ENCODE measurements at regions not wholly inside any gene's neighbourhood (a gene's known extent, or its start where the extent isn't known, plus 50 kb on each side); places are given as distances from the start of the nearest gene placed in this dataset.

GRCh38 chr11:30763951-30764350 lies 177.8 kb upstream of the MPPED2 start:
- no peak overlapping the region for H2AFZ ChIP-seq (replicated peaks; ENCODE audit: low read length, poor library complexity)
- no peak overlapping the region for H3K14ac ChIP-seq (replicated peaks; ENCODE audit: low read depth, low read length)
- no peak overlapping the region for H4K91ac ChIP-seq (ENCODE audit: insufficient read depth, low read depth, low read length)
- H2AK5ac ChIP-seq (ENCODE audit: low read depth, low read length) = no peak overlapping the region
- no peak overlapping the region for H3K4ac ChIP-seq (ENCODE audit: low read depth, low read length)
- H3K27ac ChIP-seq (ENCODE audit: insufficient read depth, low read length) = no peak overlapping the region
- no peaks in the 10 kb centered on the region for H3K9me1 ChIP-seq (ENCODE audit: insufficient read depth, low read length)
- BruUV-seq (replicated peaks) = no TSS peak
- no peak overlapping the region for H3K4me2 ChIP-seq (ENCODE audit: low read depth, low read length)
- CTCF ChIA-PET = no interaction called here
- H2BK120ac ChIP-seq (ENCODE audit: low read depth, low read length) = no peak overlapping the region
- no peak overlapping the region for H2BK5ac ChIP-seq (ENCODE audit: low read depth, low read length, poor library complexity, severe bottlenecking)
- H3K79me1 ChIP-seq (ENCODE audit: low read depth in 1 of 2, low read length in 2 of 2) = no peaks in the 10 kb centered on the region
- H2AK9ac ChIP-seq (replicated peaks; ENCODE audit: low read depth, low read length, poor library complexity) = no peak overlapping the region
- DNase-seq (no peak), ATAC-seq (ENCODE audit: low read depth) (no peak)
- no peak overlapping the region for H2BK15ac ChIP-seq (ENCODE audit: low read depth, low read length)
- no peaks in the 10 kb centered on the region for H3K36me3 ChIP-seq (ENCODE audit: control insufficient read depth, insufficient read depth, low read length)
- no peaks in the 10 kb centered on the region for H3K4me1 ChIP-seq (ENCODE audit: control insufficient read depth, insufficient read depth, low read length)
- no peak overlapping the region for H3K23ac ChIP-seq (ENCODE audit: low read depth, low read length)
- in situ Hi-C loops (cut with MboI; ENCODE audit: low sequenced_read_pairs) (no loop called here), intact Hi-C loops (cut with micrococcal nuclease) (no loop called here), dilution Hi-C loops (cut with HindIII; ENCODE audit: low sequenced_read_pairs, unreplicated experiment) (no loop called here)
- H3K56ac ChIP-seq (ENCODE audit: extremely low read depth, insufficient read depth, low read length) = no peak overlapping the region
- H3K9ac ChIP-seq (ENCODE audit: low read depth, low read length) = no peak overlapping the region
- 0 out of 2 replicates have a peak, but pooled peaks cover 2% of the 10 kb centered on the region for H3K9me3 ChIP-seq (ENCODE audit: control insufficient read depth, insufficient read depth, low read length)
- no peak overlapping the region for H3K18ac ChIP-seq (ENCODE audit: low read depth, low read length)
- H3K27me3 ChIP-seq (ENCODE audit: control insufficient read depth, insufficient read depth, low read length) = no peaks in the 10 kb centered on the region
- WGBS, 2 experiments (ENCODE audit: extremely low coverage in 2 of 2, insufficient read length in 1 of 2) = no CpG with 5 or more reads among the region's 5 CpGs
- no peaks in the 10 kb centered on the region for H4K20me1 ChIP-seq (ENCODE audit: insufficient read depth, low read length)
- TF ChIP-seq CEBPB (IDR thresholded peaks at IDR 0.05; ENCODE audit: low read depth, low read length) = no peak
- POLR2A ChIA-PET (ENCODE audit: unreplicated experiment) = no interaction called here
- H2BK20ac ChIP-seq (ENCODE audit: low read depth, low read length) = no peak overlapping the region
- H3K4me3 ChIP-seq (ENCODE audit: insufficient read depth, low read depth, low read length) = no peak overlapping the region
- H4K8ac ChIP-seq (ENCODE audit: low read depth in 2 of 2, low read length in 2 of 2) = no peak overlapping the region
- H4K5ac ChIP-seq (ENCODE audit: low read depth, low read length) = no peak overlapping the region
